ENCODE measurements at regions not wholly inside any gene's neighbourhood (a gene's known extent, or its start where the extent isn't known, plus 50 kb on each side); places are given as distances from the start of the nearest gene placed in this dataset.
A peak's percentile ranks its signal among the peaks of the same experiment; 100 is the strongest.
"Not testable (repeated sequence)": the region's sequence is repeated elsewhere in the genome, so short reads cannot be mapped to it uniquely, and the experiment has no call there.

DNA sequence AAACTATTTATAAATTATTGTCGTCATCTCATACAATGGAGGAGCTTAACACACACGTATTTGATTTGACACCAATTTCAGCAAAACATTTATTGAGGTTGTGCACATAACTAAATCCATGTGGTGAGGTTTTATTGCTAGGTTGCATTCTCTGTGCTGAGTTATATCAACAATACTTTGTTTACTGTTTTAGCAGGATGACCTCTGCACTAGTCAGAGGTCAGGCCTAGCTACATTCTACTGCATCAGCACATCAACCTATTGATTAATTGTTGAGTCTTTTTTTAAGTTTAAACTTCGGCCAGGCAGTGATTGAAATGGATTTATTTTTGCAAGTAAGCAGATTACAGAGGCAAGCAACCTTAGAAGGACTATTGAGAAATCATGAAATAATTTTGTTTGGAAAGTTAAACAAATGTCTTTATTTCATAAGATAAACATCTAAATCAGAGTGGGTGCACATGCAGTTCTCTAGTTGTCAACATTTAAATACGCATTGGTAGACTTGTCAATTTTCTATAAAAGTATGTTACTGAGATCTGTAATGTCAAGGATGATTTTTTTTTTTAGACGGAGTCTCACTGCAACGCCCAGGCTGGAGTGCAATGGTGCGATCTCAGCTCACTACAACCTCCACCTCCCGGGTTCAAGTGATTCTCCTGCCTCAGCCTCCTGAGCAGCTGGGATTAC, 75.2 kb upstream of the CD28 start:
- DNase-seq (ENCODE audit: low read depth), result no peak

DNA sequence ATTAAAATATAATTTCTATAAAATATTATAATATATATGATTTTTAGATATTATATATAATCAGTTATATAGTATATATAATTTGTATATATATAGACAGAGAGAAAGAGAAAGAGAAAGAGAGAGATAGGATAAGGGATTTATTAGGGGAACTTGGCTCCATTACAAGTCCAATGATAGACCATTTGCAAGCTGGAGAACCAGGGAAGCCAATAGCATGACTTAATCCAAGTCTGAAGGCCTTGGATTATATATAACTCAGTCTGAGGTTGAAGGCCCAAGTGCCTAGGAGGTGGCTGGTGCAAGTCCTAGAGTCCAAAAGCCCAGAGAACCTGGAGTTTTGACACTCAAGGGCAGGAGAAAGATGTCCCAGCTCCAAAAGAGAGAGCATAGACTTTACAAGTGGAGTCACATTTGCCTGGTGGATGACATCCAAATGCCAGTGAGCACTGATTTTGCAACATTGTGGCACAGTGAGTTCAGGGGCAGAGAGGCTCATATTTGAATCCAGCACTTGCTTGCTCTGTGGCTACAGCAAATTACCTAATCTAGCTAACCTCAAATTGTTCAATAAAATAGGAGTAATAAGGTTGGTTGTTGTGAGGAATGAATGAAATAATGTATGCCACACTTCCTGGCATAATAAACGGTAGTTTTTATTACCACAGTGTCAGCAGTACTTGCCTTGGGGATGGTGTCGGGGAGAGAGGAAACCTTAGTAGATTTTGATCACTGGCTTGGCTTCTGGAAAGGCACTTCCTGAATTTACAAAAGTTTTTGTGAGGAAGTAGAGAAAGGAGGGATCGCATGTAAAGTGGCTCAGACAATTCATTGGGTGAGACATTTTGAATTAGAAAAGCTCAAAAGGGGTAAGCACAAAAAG, 69.6 kb upstream of the CD28 start:
- peak; percentile 51 for DNase-seq (ENCODE audit: low read depth)

DNA sequence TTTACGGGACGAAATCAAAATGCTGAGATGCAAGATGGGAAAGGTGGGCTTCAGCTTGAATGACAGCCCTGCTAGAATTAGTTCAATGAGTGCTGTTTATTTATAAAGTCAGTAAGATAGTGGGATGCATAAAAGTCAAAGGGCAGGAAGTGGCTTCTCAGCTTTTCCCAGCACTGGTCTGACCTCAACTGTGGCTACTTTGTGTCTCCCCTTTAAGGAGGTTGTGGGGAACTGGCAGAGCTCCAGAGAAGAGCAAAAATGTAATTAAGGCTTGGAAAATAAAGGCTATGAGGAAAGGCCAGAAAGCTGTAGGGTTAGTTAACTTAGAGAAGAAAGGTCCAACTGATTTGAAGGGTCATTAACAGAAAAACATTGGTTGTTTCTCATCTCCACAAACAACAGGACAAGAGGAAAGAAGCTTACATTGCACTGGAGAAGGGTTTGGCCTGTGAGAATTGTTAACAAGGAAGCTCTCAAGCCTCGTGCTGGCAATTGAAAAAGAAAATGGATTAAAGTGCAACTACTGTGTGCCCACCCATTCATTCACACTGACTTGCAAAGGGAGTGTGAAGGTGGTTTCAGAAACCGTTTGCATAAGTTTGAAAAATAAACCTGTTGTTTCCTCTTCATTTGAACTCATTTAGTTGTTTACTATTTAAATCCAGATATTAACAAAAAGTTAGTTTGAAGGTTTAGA, 68.8 kb upstream of the CD28 start:
- no peak for DNase-seq (ENCODE audit: low read depth)

DNA sequence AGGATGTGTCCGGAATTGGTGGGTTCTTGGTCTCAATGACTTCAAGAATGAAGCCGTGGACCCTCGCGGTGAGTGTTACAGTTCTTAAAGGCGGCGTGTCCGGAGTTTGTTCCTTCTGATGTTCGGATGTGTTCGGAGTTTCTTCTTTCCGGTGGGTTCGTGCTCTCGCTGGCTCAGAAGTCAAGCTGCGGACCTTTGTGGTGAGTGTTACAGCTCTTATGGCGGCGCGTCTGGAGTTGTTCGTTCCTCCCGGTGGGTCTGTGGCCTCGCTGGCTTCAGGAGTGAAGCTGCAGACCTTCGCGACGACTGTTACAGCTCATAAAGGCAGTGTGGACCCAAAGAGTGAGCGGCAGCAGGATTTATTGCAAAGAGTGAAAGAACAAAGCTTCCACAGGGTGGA, 64.6 kb upstream of the CD28 start:
- DNase-seq (ENCODE audit: low read depth), result not testable (repeated sequence)

DNA sequence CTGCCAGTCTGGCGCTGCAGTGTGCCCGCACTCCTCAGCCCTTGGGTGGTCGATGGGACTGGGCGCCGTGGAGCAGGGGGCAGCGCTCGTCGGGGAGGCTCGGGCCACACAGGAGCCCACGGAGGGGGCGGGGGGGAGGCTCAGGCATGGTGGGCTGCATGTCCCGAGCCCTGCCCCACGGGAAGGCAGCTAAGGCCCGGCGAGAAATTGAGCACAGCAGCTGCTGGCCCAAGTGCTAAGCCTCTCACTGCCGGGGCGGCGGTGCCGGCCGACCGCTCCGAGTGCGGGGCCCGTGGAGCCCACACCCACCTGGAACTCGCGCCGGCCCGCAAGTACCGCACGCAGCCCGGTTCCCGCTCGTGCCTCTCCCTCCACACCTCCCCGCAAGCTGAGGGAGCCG, 63.6 kb upstream of the CD28 start:
- not testable (repeated sequence) for DNase-seq (ENCODE audit: low read depth)

DNA sequence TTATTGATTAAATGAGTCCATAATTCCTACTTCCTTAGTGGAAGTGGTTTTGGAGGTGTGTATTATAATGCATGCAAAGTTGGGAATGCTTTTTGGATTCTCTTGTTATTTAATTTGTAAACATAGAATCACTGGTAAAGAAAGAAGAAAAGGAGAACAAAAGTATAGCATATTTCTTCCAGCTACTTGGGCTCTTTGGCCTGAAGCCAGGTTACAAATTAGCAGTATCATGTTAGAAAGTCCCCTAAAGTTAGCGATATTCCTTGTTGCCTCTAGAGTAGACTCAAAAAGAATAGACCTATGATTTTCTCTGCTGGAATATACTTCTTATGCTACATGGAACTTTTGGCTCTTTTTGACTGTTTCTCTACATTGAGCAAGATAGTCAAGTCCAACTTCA, 60.6 kb upstream of the CD28 start:
- DNase-seq (ENCODE audit: low read depth), result no peak

- DNase-seq (ENCODE audit: low read depth), result no peak
Observed at GRCh38 chr2:203646266-203646864, 60.1 kb upstream of the CD28 start.

DNA sequence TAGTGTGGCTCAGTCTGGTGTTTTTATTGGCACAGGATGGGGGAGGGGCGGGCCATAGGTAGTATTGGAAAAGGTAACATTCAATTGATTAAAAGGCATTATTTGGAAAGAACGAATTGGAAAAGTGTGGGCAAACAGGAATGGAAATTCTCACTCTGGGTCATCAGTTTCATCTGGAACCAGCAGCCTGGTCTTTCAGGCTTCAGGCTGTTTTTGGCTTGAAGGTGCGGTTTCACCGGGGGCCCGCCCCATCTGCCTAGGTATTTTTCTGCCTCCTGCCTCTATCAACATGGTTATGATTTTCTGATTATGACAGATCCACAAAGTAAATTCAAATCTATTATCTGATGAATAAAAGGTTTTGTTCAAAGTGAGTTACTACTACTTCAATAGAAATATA, 59.5 kb upstream of the CD28 start:
- no peak for DNase-seq (ENCODE audit: low read depth)

GRCh38 chr2:203647579-203647978, 58.9 kb upstream of the CD28 start:
- no peak for DNase-seq (ENCODE audit: low read depth)

DNA sequence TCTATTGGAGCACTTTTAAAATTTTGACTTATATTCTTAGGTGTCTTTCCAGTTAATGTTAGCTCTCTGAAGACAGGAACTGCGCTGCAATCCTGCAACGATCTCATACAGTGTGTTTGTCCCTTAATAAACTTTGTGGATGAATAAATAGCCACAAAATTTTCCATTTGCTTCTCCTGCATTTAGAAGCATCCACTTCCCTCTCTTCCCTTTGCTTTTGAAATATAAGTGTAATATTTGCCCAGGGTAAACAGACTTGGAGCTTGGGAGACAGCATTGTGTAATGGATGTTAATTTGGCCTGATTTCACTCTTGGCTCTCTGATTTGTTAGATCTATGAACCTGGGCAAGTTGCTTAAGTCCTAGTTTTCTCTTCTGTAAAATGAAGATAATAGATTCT, 58.2 kb upstream of the CD28 start:
- DNase-seq (ENCODE audit: low read depth), result no peak

DNA sequence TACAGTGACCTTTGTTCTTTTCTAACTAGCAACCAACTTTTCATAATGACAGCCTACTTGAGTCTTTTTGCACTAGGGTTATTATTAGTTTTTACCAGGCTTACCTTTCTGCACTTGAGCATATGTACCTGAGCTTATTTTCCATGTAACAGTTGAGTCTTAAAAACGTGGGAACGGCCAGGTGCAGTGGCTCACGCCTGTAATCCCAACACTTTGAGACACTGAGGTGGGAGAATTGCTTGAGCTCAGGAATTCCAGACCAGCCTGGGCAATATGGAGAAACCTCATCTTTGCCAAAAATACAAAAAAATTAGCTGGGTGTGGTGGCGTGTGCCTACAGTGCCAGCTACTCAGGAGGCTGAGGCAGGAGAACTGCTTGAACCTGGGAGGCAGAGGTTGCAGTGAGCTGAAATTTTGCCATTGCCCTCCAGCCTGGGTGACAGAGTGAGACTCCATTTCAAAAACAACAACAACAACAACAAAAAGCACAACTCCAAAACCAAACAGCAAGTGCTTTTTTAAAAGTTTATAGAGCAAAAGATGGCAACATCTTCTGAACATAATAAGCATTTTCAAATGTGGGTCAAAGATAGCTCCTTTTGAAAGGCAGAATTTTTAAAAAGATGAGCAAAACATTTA, 57.1 kb upstream of the CD28 start:
- DNase-seq (ENCODE audit: low read depth), result no peak

GRCh38 chr2:203650860-203651613, 55.4 kb upstream of the CD28 start:
- peak; percentile 62 for DNase-seq (ENCODE audit: low read depth)

- DNase-seq (ENCODE audit: low read depth), result no peak
Observed at GRCh38 chr2:203651621-203652020, 54.8 kb upstream of the CD28 start.

DNA sequence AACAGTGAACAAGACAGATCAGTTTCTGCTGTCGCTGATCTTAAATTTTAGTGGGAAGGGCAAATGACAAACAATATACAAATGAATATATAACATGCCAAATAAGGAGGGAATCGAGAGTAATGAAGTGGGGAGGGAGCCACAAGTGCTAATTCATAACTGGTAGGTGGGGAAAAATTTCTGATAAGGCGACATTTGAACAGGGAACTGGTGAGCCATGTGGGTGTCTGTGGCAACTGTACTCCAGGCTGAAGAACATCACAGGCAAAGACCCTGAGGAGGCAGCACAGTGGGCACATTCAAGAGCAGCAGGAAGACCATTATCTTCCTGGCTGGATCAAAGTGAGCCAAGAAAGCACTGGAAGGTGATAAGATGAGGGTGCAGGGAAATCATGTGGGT, 51.6 kb upstream of the CD28 start:
- no peak for DNase-seq (ENCODE audit: low read depth)

- DNase-seq (ENCODE audit: low read depth), result no peak
Observed at GRCh38 chr2:203656522-203657287, 49.7 kb upstream of the CD28 start.

All from stromal cell of bone marrow (primary cell).